GM12874 (cell line): ENCODE measurements at regions not wholly inside any gene's neighbourhood (a gene's known extent, or its start where the extent isn't known, plus 50 kb on each side); places are given as distances from the start of the nearest gene placed in this dataset.

Experiments
- TF ChIP-seq, protein P1 (sequence below): IDR thresholded peaks from 2 replicates; pipeline ENCODE4 v1.5.1; 2011; ENCODE audit warnings: low read depth, mild to moderate bottlenecking, control low read depth, low read length, moderate library complexity; ENCODE audit not compliant: insufficient read depth

DNA sequence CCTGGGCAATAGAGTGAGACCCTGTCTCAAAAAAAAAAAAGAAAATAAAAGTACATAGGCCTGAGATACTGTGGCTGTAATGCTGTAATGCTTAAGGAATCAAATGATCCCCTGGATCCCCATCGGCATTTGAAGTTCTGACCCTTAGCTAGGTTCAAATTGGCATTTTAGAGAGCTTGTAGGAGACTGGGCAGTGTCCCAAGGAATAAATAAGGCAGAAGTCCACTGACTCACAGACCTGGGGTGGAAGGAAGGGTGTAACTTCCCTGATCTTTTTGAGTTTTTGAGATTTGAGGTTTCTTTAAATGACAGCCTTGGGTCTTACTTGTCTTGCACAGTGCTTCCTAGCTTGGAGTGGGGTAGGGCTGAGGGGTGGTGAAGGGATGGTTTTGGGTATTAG, 553.7 kb downstream of the SLC4A3 start:
- TF ChIP-seq, protein P1, sequence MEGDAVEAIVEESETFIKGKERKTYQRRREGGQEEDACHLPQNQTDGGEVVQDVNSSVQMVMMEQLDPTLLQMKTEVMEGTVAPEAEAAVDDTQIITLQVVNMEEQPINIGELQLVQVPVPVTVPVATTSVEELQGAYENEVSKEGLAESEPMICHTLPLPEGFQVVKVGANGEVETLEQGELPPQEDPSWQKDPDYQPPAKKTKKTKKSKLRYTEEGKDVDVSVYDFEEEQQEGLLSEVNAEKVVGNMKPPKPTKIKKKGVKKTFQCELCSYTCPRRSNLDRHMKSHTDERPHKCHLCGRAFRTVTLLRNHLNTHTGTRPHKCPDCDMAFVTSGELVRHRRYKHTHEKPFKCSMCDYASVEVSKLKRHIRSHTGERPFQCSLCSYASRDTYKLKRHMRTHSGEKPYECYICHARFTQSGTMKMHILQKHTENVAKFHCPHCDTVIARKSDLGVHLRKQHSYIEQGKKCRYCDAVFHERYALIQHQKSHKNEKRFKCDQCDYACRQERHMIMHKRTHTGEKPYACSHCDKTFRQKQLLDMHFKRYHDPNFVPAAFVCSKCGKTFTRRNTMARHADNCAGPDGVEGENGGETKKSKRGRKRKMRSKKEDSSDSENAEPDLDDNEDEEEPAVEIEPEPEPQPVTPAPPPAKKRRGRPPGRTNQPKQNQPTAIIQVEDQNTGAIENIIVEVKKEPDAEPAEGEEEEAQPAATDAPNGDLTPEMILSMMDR, result no peak

DNA sequence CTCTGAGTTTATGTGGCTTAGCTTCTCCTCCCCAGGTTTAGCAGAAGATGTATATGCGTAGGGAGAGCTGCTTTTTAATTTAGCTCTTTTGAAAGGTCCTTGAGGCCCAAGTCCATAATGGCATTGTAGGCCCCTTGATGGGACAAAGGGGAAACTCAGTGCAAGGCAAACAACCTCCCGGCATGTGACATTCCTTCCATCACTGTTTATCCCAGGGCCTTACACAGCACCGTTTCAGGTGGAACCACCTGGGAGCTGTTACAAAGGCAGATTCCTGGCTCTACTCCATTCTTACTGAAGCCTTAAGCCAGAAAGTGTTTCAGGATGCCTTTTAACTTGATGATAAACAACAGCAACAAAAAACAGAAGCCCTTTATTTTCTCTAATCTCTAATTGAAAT, 555.4 kb downstream of the SLC4A3 start:
- TF ChIP-seq, protein P1, result no peak

DNA sequence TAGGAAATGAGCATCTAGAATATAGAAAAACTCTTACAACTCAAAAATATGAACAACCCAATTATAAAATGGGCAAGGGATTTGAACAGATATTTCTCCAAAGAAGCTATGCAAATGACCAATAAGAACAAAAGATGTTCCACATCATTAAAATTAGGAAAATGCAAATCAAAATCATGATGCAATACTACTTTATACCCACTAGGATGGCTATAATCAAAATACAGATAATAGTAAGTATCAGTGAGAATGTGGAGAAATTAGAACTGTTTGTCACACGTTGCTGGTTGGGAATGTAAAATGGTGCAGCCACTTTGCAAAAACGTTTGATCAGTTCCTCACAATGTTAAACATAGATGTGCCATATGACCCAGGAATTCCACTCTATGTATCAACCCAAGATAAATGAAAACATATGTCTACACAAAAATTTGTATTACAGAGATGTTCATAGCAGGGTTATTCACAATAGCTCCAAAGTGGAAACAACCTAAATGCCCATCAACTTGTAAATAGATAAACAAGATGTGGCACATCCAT, 558.4 kb downstream of the SLC4A3 start:
- TF ChIP-seq, protein P1, result no peak

DNA sequence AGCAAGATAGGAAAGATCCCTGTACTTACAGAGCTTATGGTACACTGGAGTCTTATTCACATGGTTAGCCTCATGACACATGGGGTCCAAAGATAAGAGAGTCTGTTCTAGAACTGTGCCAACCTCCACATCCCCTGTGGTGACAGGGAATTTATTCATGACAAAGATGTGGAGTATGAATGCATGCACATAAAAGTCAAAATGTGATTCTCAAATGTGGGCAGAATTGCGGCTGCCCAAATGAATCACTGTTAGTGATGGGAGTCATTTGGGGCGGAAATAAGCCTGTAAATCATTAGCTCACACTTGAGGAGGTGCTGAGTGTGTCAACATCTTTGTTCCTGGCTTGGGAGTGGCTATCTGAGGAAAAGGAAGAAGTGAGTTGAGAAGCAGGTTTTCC, 560.6 kb downstream of the SLC4A3 start:
- TF ChIP-seq, protein P1, result no peak

DNA sequence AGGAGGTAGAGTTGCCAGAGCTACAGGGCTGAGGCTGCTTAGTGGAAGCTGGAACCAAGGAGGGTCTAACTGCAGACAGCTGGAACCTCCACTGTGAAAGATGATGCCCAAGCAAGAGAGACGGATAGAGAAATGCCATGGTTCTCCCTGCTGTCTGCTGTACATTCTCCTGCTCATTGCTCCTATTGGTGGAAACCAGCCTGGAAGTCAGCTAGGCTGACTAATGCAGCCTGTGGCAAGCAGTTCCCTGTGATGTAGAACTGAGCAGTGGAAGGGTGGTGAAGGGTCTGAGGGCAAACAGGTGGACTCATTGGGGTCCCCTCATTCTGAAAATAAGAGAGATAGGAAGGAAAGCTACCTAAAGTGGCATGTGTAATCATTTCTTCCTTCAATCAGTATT, 563.6 kb downstream of the SLC4A3 start:
- TF ChIP-seq, protein P1, result no peak

DNA sequence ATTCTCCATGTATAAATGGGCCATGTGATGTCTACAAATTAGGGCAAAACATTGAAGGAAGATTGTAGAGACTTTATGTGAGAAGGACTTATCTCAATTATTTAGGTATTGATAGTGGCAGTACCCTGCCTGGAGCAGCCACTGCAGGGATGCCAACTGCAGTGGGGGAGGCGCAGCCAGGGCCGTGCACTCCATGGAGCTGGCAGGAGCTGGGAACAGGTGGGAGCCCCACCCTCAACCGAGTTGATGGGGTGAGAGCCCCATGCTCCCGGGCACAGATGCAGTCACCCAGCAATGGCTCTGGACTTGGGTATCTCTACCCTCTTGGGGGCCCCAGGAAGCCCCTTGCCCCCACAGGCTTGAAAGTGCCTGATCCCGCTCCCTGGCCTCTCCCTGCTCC, 564.3 kb downstream of the SLC4A3 start:
- TF ChIP-seq, protein P1, result no peak

DNA sequence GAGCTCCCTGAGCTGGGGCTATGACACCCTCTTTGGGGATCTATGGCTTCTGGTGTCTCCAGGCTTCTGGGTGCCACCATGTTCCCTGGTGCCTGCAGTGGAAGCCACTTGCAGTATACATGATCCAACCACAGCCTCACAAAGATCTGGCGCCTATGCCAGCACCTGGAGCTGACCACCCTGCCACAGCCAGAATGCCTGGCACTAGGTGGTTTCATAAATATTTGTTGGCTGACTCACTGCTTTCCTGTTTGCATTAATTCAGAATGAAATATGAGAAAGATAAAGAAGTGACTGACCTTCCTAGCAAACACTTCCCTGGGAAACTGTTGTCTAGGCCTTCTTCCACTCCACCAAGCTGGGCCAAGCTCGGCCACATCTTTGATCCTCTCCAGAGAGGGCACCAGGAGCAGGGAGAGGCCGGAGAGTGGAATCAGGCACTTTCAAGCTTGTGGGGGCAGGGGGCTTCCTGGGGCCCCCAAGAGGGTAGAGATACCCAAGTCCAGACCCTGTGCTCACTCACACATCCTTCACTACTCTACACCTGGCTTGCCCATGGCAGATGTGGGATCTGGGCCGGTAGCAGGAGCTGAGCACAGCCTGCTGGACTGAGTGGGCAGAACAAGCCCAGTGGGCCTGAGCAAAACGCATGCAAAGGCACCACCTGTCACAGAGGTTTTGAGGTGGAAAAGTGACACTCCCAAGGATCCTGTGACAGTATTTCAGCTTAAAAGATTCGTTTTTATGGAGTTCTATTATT, 565.7 kb downstream of the SLC4A3 start:
- TF ChIP-seq, protein P1, result no peak
